ENCODE measurements at regions not wholly inside any gene's neighbourhood (a gene's known extent, or its start where the extent isn't known, plus 50 kb on each side); places are given as distances from the start of the nearest gene placed in this dataset.

GRCh38 chr16:85526185-85526974 is 86.7 kb upstream of the GSE1 start (continued):
- TF ChIP-seq POLR2G (IDR thresholded peaks at IDR 0.05; ENCODE audit: low read depth, low read length) (no peak), ZNF333 (CRISPR knock-in tag; IDR thresholded peaks at IDR 0.05; ENCODE audit: borderline replicate concordance) (peak; percentile 77; the same call in 1 of the 2 replicates), KDM2A (CRISPR knock-in tag; IDR thresholded peaks at IDR 0.05; ENCODE audit: borderline replicate concordance, low read depth) (peak; percentile 29; the same call in 1 of the 2 replicates), ZBTB46 (CRISPR knock-in tag; IDR thresholded peaks at IDR 0.05; ENCODE audit: borderline replicate concordance) (no peak), GZF1 (CRISPR knock-in tag; IDR thresholded peaks at IDR 0.05) (no peak), NR2F1 (CRISPR knock-in tag; IDR thresholded peaks at IDR 0.05) (peak; percentile 73 to 78; a peak in 3 of 4 replicates), MYPOP (CRISPR knock-in tag; IDR thresholded peaks at IDR 0.05) (0 out of 2 replicates have a peak, but pooled peaks have one; percentile 49), ZNF574 (CRISPR knock-in tag; IDR thresholded peaks at IDR 0.05) (no peak), DPF2 (CRISPR knock-in tag; IDR thresholded peaks at IDR 0.05; ENCODE audit: borderline replicate concordance, low read depth) (0 out of 2 replicates have a peak, but pooled peaks have one; percentile 20), HDAC2 (CRISPR knock-in tag; IDR thresholded peaks at IDR 0.05) (peak; percentile 60), KLF15 (CRISPR knock-in tag; IDR thresholded peaks at IDR 0.05; ENCODE audit: borderline replicate concordance) (0 out of 2 replicates have a peak, but pooled peaks have one; percentile 64), PRDM4 (CRISPR knock-in tag; IDR thresholded peaks at IDR 0.05; ENCODE audit: borderline replicate concordance) (no peak), KLF9 (CRISPR knock-in tag; IDR thresholded peaks at IDR 0.05; ENCODE audit: low read depth) (no peak), ZNF691 (CRISPR knock-in tag; IDR thresholded peaks at IDR 0.05; ENCODE audit: borderline replicate concordance, low read depth) (0 out of 2 replicates have a peak, but pooled peaks have one; percentile 46), KLF6 (CRISPR knock-in tag; IDR thresholded peaks at IDR 0.05) (0 out of 2 replicates have a peak, but pooled peaks have one; percentile 8), ZC3H13 (CRISPR knock-in tag; IDR thresholded peaks at IDR 0.05) (peak; percentile 60; the same call in 1 of the 2 replicates), HDAC1 (CRISPR knock-in tag; IDR thresholded peaks at IDR 0.05) (peak; percentile 24; the same call in 1 of the 2 replicates), SOX13 (IDR thresholded peaks at IDR 0.05) (no peak), SOX13 (CRISPR knock-in tag; conservative IDR thresholded peaks at IDR 0.05 in 1 of 2, IDR thresholded peaks at IDR 0.05 in 1 of 2) (peak in 1 of 2 experiments; percentile 45; a peak in 1 of 4 replicates)
